H1 (cell line): ENCODE measurements at regions not wholly inside any gene's neighbourhood (a gene's known extent, or its start where the extent isn't known, plus 50 kb on each side); places are given as distances from the start of the nearest gene placed in this dataset.

Experiments
- CTCF ChIA-PET: fragments of 300-600 bp; sonication (Branson Sonifier 250); formaldehyde crosslinking; loops from one replicate; lab custom pipeline; 2021; ENCODE audit not compliant: partially characterized antibody; lab: Charles Lee
- POLR2A ChIA-PET: fragments of 300-600 bp; sonication (Branson Sonifier 250); formaldehyde crosslinking; loops from one replicate; lab custom pipeline; 2021; ENCODE audit warnings: inconsistent platforms; ENCODE audit not compliant: partially characterized antibody; lab: Charles Lee
- DNase-seq, 2 experiments: peaks; one replicate each; pipeline versions ENCODE4 v3.0.0 to v3.0.0-alpha.2; 2010 to 2022; ENCODE audit warnings: low spot score in 2 of 2, low read depth in 1 of 2, mixed read lengths in 1 of 2
- FAIRE-seq: peaks from 2 replicates; lab custom pipeline; 2011; peaks lifted over from hg19 to GRCh38; lab: Jason Lieb, UNC
- H2AFZ ChIP-seq: 2 replicates; pipeline ENCODE4 v1.8.1; 2012; ENCODE audit warnings: low read length, inconsistent platforms
- H2AK5ac ChIP-seq: 2 replicates; pipeline ENCODE4 v1.6.1; 2013; ENCODE audit warnings: low read depth, low read length
- H2BK120ac ChIP-seq: replicated peaks from 2 replicates; pipeline ENCODE3; 2013; ENCODE audit warnings: low read depth, low read length, inconsistent platforms
- H2BK12ac ChIP-seq: 2 replicates; pipeline ENCODE4 v1.6.1; 2013; ENCODE audit warnings: low read depth, low read length
- H2BK15ac ChIP-seq: 2 replicates; pipeline ENCODE4 v1.6.1; 2013; ENCODE audit warnings: low read length
- H2BK20ac ChIP-seq: 2 replicates; pipeline ENCODE4 v1.6.1; 2013; ENCODE audit warnings: low read length
- H2BK5ac ChIP-seq: 2 replicates; pipeline ENCODE4 v1.6.1; 2013; ENCODE audit warnings: low read depth, low read length
- H3K14ac ChIP-seq: 2 replicates; pipeline ENCODE4 v1.6.1; 2013; ENCODE audit warnings: inconsistent platforms; ENCODE audit not compliant: insufficient read length
- H3K18ac ChIP-seq: 2 replicates; pipeline ENCODE4 v1.6.1; 2013; ENCODE audit warnings: low read length; ENCODE audit errors: extremely low read depth
- H3K23ac ChIP-seq: 2 replicates; pipeline ENCODE4 v1.6.1; 2013; ENCODE audit warnings: inconsistent platforms; ENCODE audit not compliant: insufficient read length
- H3K23me2 ChIP-seq: 2 replicates; pipeline ENCODE4 v1.6.1; 2013; ENCODE audit warnings: low read depth, low read length
- H3K27ac ChIP-seq: 2 replicates; pipeline ENCODE4 v1.6.1; 2011; ENCODE audit warnings: low read depth, low read length, inconsistent platforms
- H3K27me3 ChIP-seq, 4 experiments: replicated peaks in 1 of 4; 1 replicate in 1 of 4; 2 replicates in 3 of 4; pipeline versions ENCODE4 v1.6.1 to v1.8.1; 2011 to 2013; ENCODE audit warnings: low read length in 3 of 4, mild to moderate bottlenecking in 3 of 4, inconsistent platforms in 2 of 4, mixed read lengths in 2 of 4, moderate library complexity in 1 of 4; ENCODE audit not compliant: control insufficient read depth in 3 of 4, insufficient read depth in 3 of 4; ENCODE audit errors: extremely low read depth in 1 of 4
- H3K36me3 ChIP-seq, 4 experiments: 2 replicates each; pipeline versions ENCODE4 v1.6.1 to v1.8.1; 2011 to 2013; ENCODE audit warnings: mild to moderate bottlenecking in 4 of 4, low read length in 3 of 4, moderate library complexity in 2 of 4, control low read depth in 1 of 4, inconsistent platforms in 1 of 4; ENCODE audit not compliant: insufficient read depth in 4 of 4, control insufficient read depth in 2 of 4
- H3K4ac ChIP-seq: replicated peaks from 2 replicates; pipeline ENCODE3; 2013; ENCODE audit warnings: low read length, low read depth, mixed read lengths, inconsistent platforms; ENCODE audit not compliant: insufficient read length
- H3K4me1 ChIP-seq, 4 experiments: replicated peaks in 1 of 4; 1 replicate in 1 of 4; 2 replicates in 3 of 4; pipeline versions ENCODE4 v1.6.1 to v1.8.1; 2011 to 2013; ENCODE audit warnings: low read length in 3 of 4, inconsistent platforms in 2 of 4, mixed read lengths in 1 of 4; ENCODE audit not compliant: insufficient read depth in 4 of 4, control insufficient read depth in 3 of 4
- H3K4me2 ChIP-seq, 2 experiments: 2 replicates each; pipeline versions ENCODE4 v1.6.1 to v1.8.1; 2011 to 2013; ENCODE audit warnings: low read depth in 2 of 2, low read length in 2 of 2, control low read depth in 1 of 2, inconsistent platforms in 1 of 2, mild to moderate bottlenecking in 1 of 2; ENCODE audit not compliant: insufficient read depth in 1 of 2
- H3K4me3 ChIP-seq, 4 experiments: fragments of 200-600, 300-600 bp in 1 of 4; sonication (generic), shearing (Covaris generic), sonication (Bioruptor Twin) in 1 of 4; 2 replicates each; pipeline versions ENCODE4 v1.5.1 to v1.8.1; 2011 to 2016; ENCODE audit warnings: low read length in 4 of 4, low read depth in 3 of 4, control low read depth in 2 of 4, inconsistent platforms in 2 of 4, mild to moderate bottlenecking in 2 of 4, mixed read lengths in 1 of 4, moderate library complexity in 1 of 4; ENCODE audit not compliant: insufficient read depth in 2 of 4; ENCODE audit errors: extremely low read depth in 1 of 4
- H3K56ac ChIP-seq: replicated peaks from 2 replicates; pipeline ENCODE3; 2013; ENCODE audit warnings: low read depth, mild to moderate bottlenecking, mixed read lengths, low read length, inconsistent platforms; ENCODE audit not compliant: insufficient read length
- H3K79me1 ChIP-seq: 2 replicates; pipeline ENCODE4 v1.6.1; 2013; ENCODE audit warnings: low read depth, low read length, control low read depth
- H3K79me2 ChIP-seq, 2 experiments: 2 replicates each; pipeline versions ENCODE4 v1.6.1 to v1.8.1; 2012 to 2013; ENCODE audit warnings: low read length in 2 of 2, mild to moderate bottlenecking in 2 of 2, inconsistent platforms in 1 of 2; ENCODE audit not compliant: insufficient read depth in 2 of 2, control insufficient read depth in 1 of 2
- H3K9ac ChIP-seq, 4 experiments: replicated peaks in 1 of 4; 1 replicate in 1 of 4; 2 replicates in 3 of 4; pipeline versions ENCODE4 v1.6.1 to v1.8.1; 2011 to 2013; ENCODE audit warnings: low read depth in 3 of 4, low read length in 3 of 4, control low read depth in 2 of 4, mild to moderate bottlenecking in 2 of 4, moderate library complexity in 2 of 4, inconsistent platforms in 1 of 4; ENCODE audit errors: extremely low read depth in 1 of 4
- H3K9me3 ChIP-seq, 2 experiments: 2 replicates each; pipeline versions ENCODE4 v1.6.1 to v1.8.1; 2012 to 2013; ENCODE audit warnings: mild to moderate bottlenecking in 2 of 2, moderate library complexity in 2 of 2, control low read depth in 1 of 2, inconsistent platforms in 1 of 2, low read depth in 1 of 2, low read length in 1 of 2, mixed read lengths in 1 of 2; ENCODE audit not compliant: insufficient read depth in 2 of 2
- H4K20me1 ChIP-seq, 2 experiments: replicated peaks in 1 of 2; 2 replicates each; pipeline versions ENCODE3 to v1.8.1; 2011 to 2013; ENCODE audit warnings: inconsistent platforms in 2 of 2, low read length in 2 of 2, mild to moderate bottlenecking in 1 of 2; ENCODE audit not compliant: insufficient read depth in 2 of 2, control insufficient read depth in 1 of 2
- H4K5ac ChIP-seq: 2 replicates; pipeline ENCODE4 v1.6.1; 2013; ENCODE audit warnings: low read length, low read depth, mixed read lengths, inconsistent platforms; ENCODE audit not compliant: insufficient read length
- H4K8ac ChIP-seq: 2 replicates; pipeline ENCODE4 v1.8.0; 2013; ENCODE audit warnings: mild to moderate bottlenecking, moderate library complexity, low read length, inconsistent platforms; ENCODE audit not compliant: insufficient read depth; ENCODE audit errors: extremely low read depth
- H4K91ac ChIP-seq: replicated peaks from 2 replicates; pipeline ENCODE3; 2013; ENCODE audit warnings: low read length, mixed read lengths, inconsistent platforms; ENCODE audit not compliant: insufficient read length
- CTCF ChIP-seq, 3 experiments: IDR thresholded peaks; 1 replicate in 2 of 3; 2 replicates in 1 of 3; pipeline versions ENCODE4 v1.5.1 to v1.6.1; 2011; ENCODE audit warnings: low read length in 3 of 3, mild to moderate bottlenecking in 3 of 3, inconsistent platforms in 2 of 3, low read depth in 1 of 3, moderate library complexity in 1 of 3; ENCODE audit not compliant: insufficient read depth in 1 of 3; ENCODE audit errors: control extremely low read depth in 1 of 3
- FOSL1 ChIP-seq: IDR thresholded peaks from 2 replicates; pipeline ENCODE4 v1.6.1; 2011; ENCODE audit warnings: mild to moderate bottlenecking, low read depth, low read length, moderate library complexity; ENCODE audit not compliant: insufficient read depth
- GTF2F1 ChIP-seq: IDR thresholded peaks from 2 replicates; pipeline ENCODE4 v1.6.1; 2012; ENCODE audit warnings: low read depth, low read length, improper control_type of control experiment, borderline replicate concordance
- MAFK ChIP-seq: IDR thresholded peaks from 2 replicates; pipeline ENCODE4 v1.6.1; 2012; ENCODE audit warnings: low read depth, mild to moderate bottlenecking, improper control_type of control experiment, low read length
- PHF8 ChIP-seq: fragments of 200-600 bp; sonication (generic); conservative IDR thresholded peaks from 2 replicates; pipeline ENCODE4 v1.7.1; 2012; ENCODE audit warnings: low read depth, mild to moderate bottlenecking, inconsistent platforms, low read length, moderate library complexity
- RAD21 ChIP-seq, 2 experiments: IDR thresholded peaks in 1 of 2; conservative IDR thresholded peaks in 1 of 2; 2 replicates each; pipeline ENCODE4 v1.6.1; 2011; ENCODE audit warnings: low read depth in 2 of 2, low read length in 2 of 2, improper control_type of control experiment in 1 of 2, inconsistent platforms in 1 of 2, mild to moderate bottlenecking in 1 of 2, moderate library complexity in 1 of 2
- RNF2 ChIP-seq: fragments of 200-900, 300-1000 bp; sonication (generic); IDR thresholded peaks from 2 replicates; pipeline ENCODE4 v1.7.1; 2016; ENCODE audit warnings: borderline replicate concordance, low read depth, mild to moderate bottlenecking, antibody characterized with exemption, low read length; ENCODE audit not compliant: poor library complexity, severe bottlenecking; ENCODE audit errors: missing control alignments
- SIN3A ChIP-seq, 2 experiments: IDR thresholded peaks in 1 of 2; conservative IDR thresholded peaks in 1 of 2; 2 replicates each; pipeline ENCODE4 v1.6.1; 2011 to 2012; ENCODE audit warnings: low read length in 2 of 2, improper control_type of control experiment in 1 of 2, low read depth in 1 of 2, mild to moderate bottlenecking in 1 of 2
- SIX5 ChIP-seq: IDR thresholded peaks from 2 replicates; pipeline ENCODE4 v1.6.1; 2011; ENCODE audit warnings: mild to moderate bottlenecking, low read depth, low read length
- TCF12 ChIP-seq: IDR thresholded peaks from 2 replicates; pipeline ENCODE4 v1.6.1; 2011; ENCODE audit warnings: low read depth, mild to moderate bottlenecking, low read length
- ZNF274 ChIP-seq: IDR thresholded peaks from 2 replicates; pipeline ENCODE4 v1.7.0; 2012; ENCODE audit warnings: low read length, borderline replicate concordance; ENCODE audit errors: extremely low read depth
- WGBS, 2 experiments: shearing (Covaris generic) in 1 of 2; methylation state at CpG; one replicate each; pipeline versions ENCODE4 v1.1.6 to v1.1.7; 2013 to 2015; ENCODE audit warnings: low lambda C conversion rate in 2 of 2, mixed read lengths in 2 of 2, inconsistent platforms in 1 of 2, low coverage in 1 of 2, missing lambda C conversion rate in 1 of 2; ENCODE audit not compliant: insufficient replicate concordance in 2 of 2, insufficient coverage in 1 of 2, insufficient read length in 1 of 2; ENCODE audit errors: extremely low coverage in 1 of 2, missing lambda C conversion rate in 1 of 2; 5-methylcytosine and 5-hydroxymethylcytosine counted together

- CTCF ChIA-PET, result interaction anchor here (0.6 to 1.1 kb wide), 3 partner anchors 52 to 794 kb away, joined by 3 to 4 read pairs (median 3); no protein-coding TSS in a partner anchor
- H3K79me1 ChIP-seq, result no peaks in the 10 kb centered on the region
- no peaks in the 10 kb centered on the region for H3K36me3 ChIP-seq
- no peaks in the 10 kb centered on the region for H3K79me2 ChIP-seq
- no peak overlapping the region for H2BK120ac ChIP-seq
- H3K56ac ChIP-seq, result no peak overlapping the region
- no peak overlapping the region for H3K27ac ChIP-seq
- no peak for FAIRE-seq
- H3K9ac ChIP-seq, result no peak overlapping the region
- H3K4ac ChIP-seq, result no peak overlapping the region
- H3K4me1 ChIP-seq, result no peaks in the 10 kb centered on the region
- no peak overlapping the region for H3K18ac ChIP-seq
- DNase-seq, result no peak
- no peak overlapping the region for H2AK5ac ChIP-seq
- no peak overlapping the region for H3K23ac ChIP-seq
- H4K5ac ChIP-seq, result no peak overlapping the region
- peaks cover 0 to 13% (median 2%) of the 10 kb centered on the region in 4 experiments; a peak in 2 of 7 replicates for H3K27me3 ChIP-seq
- H4K91ac ChIP-seq, result no peak overlapping the region
- H2BK5ac ChIP-seq, result no peak overlapping the region
- no peak overlapping the region for H2BK12ac ChIP-seq
- no peaks in the 10 kb centered on the region for H3K9me3 ChIP-seq
- no peak overlapping the region for H4K8ac ChIP-seq
- 90% methylated on average over 3 of the region's 3 CpGs; no CpG with 5 or more reads in 1 of the 2 experiments for WGBS, 2 experiments
- H3K4me3 ChIP-seq, result no peak overlapping the region
- H3K14ac ChIP-seq, result no peak overlapping the region
- H3K4me2 ChIP-seq, result no peak overlapping the region
- H4K20me1 ChIP-seq, result no peaks in the 10 kb centered on the region
- H2BK20ac ChIP-seq, result no peak overlapping the region
- no peak overlapping the region for H2AFZ ChIP-seq
- no peak overlapping the region for H2BK15ac ChIP-seq
- POLR2A ChIA-PET, result no interaction called here
- no peaks in the 10 kb centered on the region for H3K23me2 ChIP-seq
- TF ChIP-seq SIN3A (conservative IDR thresholded peaks at IDR 0.05 in 1 of 2, IDR thresholded peaks at IDR 0.05 in 1 of 2; ENCODE audit: low read depth in 1 of 2, low read length in 2 of 2) (no peak), FOSL1 (no peak), RAD21 (IDR thresholded peaks at IDR 0.05 in 1 of 2, conservative IDR thresholded peaks at IDR 0.05 in 1 of 2; ENCODE audit: low read depth in 2 of 2, low read length in 2 of 2) (no peak), ZNF274 (no peak), TCF12 (no peak), MAFK (no peak), GTF2F1 (no peak), PHF8 (no peak), RNF2 (no peak), SIX5 (no peak), CTCF (IDR thresholded peaks at IDR 0.05; ENCODE audit: control extremely low read depth in 1 of 3, insufficient read depth in 1 of 3, low read depth in 1 of 3, low read length in 3 of 3) (no peak)
These were observed 397.1 kb downstream of the NOVA1 start for GRCh38 chr14:26200687-26201086.
